ENCODE measurements at regions not wholly inside any gene's neighbourhood (a gene's known extent, or its start where the extent isn't known, plus 50 kb on each side); places are given as distances from the start of the nearest gene placed in this dataset.

GRCh38 chr6:114430534-114431124, 87.8 kb upstream of the HS3ST5 start:
- Histone ChIP-seq H3K9me3 (ENCODE audit: control insufficient read depth, insufficient read depth, low read length) (peaks cover 1% of the 10 kb centered on the region; the same call in 1 of the 2 replicates), H3K4me1 (ENCODE audit: control insufficient read depth, low read length) (no peaks in the 10 kb centered on the region), H3F3A (ENCODE audit: control insufficient read depth, insufficient read depth) (no peaks in the 10 kb centered on the region), H3K9me2 (replicated peaks; ENCODE audit: control insufficient read depth, low read length) (no peaks in the 10 kb centered on the region), H3K4me3 (ENCODE audit: low read length) (no peak overlapping the region), H3K4me2 (ENCODE audit: low read length) (no peak overlapping the region), H4K20me1 (ENCODE audit: control insufficient read depth, insufficient read depth, low read depth, low read length) (no peaks in the 10 kb centered on the region), H3K27me3 (ENCODE audit: control insufficient read depth, low read length) (no peaks in the 10 kb centered on the region), H3K27ac (ENCODE audit: low read depth, low read length) (no peak overlapping the region), H3K36me3 (ENCODE audit: control insufficient read depth, low read length) (no peaks in the 10 kb centered on the region), H3K79me2 (ENCODE audit: control insufficient read depth, low read length) (no peaks in the 10 kb centered on the region)
- no peak for TF ChIP-seq EZH2phosphoT487 (IDR thresholded peaks at IDR 0.05; ENCODE audit: borderline replicate concordance, low read length)
- TF ChIP-seq CTCF (IDR thresholded peaks at IDR 0.05; ENCODE audit: low read depth, low read length, poor library complexity, severe bottlenecking), result no peak

- H3K4me1 ChIP-seq (ENCODE audit: control insufficient read depth, low read length), result no peaks in the 10 kb centered on the region
- H3K27me3 ChIP-seq (ENCODE audit: control insufficient read depth, low read length), result no peaks in the 10 kb centered on the region
- no peaks in the 10 kb centered on the region for H3K9me3 ChIP-seq (ENCODE audit: control insufficient read depth, insufficient read depth, low read length)
- H4K20me1 ChIP-seq (ENCODE audit: control insufficient read depth, insufficient read depth, low read depth, low read length), result no peaks in the 10 kb centered on the region
- H3F3A ChIP-seq (ENCODE audit: control insufficient read depth, insufficient read depth), result no peaks in the 10 kb centered on the region
- no peaks in the 10 kb centered on the region for H3K36me3 ChIP-seq (ENCODE audit: control insufficient read depth, low read length)
- no peak for TF ChIP-seq CTCF (IDR thresholded peaks at IDR 0.05; ENCODE audit: low read depth, low read length, poor library complexity, severe bottlenecking)
- no peak for TF ChIP-seq EZH2phosphoT487 (IDR thresholded peaks at IDR 0.05; ENCODE audit: borderline replicate concordance, low read length)
- H3K27ac ChIP-seq (ENCODE audit: low read depth, low read length), result no peak overlapping the region
- H3K9me2 ChIP-seq (replicated peaks; ENCODE audit: control insufficient read depth, low read length), result no peaks in the 10 kb centered on the region
- H3K79me2 ChIP-seq (ENCODE audit: control insufficient read depth, low read length), result no peaks in the 10 kb centered on the region
- no peak overlapping the region for H3K4me3 ChIP-seq (ENCODE audit: low read length)
- H3K4me2 ChIP-seq (ENCODE audit: low read length), result no peak overlapping the region
Observed at GRCh38 chr6:114428341-114428740, 85.5 kb upstream of the HS3ST5 start.

- no peak for TF ChIP-seq CTCF (IDR thresholded peaks at IDR 0.05; ENCODE audit: low read depth, low read length, poor library complexity, severe bottlenecking)
- TF ChIP-seq EZH2phosphoT487 (IDR thresholded peaks at IDR 0.05; ENCODE audit: borderline replicate concordance, low read length), result no peak
- Histone ChIP-seq H3K4me1 (ENCODE audit: control insufficient read depth, low read length) (no peaks in the 10 kb centered on the region), H3K9me3 (ENCODE audit: control insufficient read depth, insufficient read depth, low read length) (no peaks in the 10 kb centered on the region), H3K9me2 (replicated peaks; ENCODE audit: control insufficient read depth, low read length) (no peaks in the 10 kb centered on the region), H3F3A (ENCODE audit: control insufficient read depth, insufficient read depth) (no peaks in the 10 kb centered on the region), H3K27ac (ENCODE audit: low read depth, low read length) (no peak overlapping the region), H3K4me2 (ENCODE audit: low read length) (no peak overlapping the region), H3K27me3 (ENCODE audit: control insufficient read depth, low read length) (no peaks in the 10 kb centered on the region), H3K79me2 (ENCODE audit: control insufficient read depth, low read length) (no peaks in the 10 kb centered on the region), H3K4me3 (ENCODE audit: low read length) (no peak overlapping the region), H3K36me3 (ENCODE audit: control insufficient read depth, low read length) (no peaks in the 10 kb centered on the region), H4K20me1 (ENCODE audit: control insufficient read depth, insufficient read depth, low read depth, low read length) (no peaks in the 10 kb centered on the region)
Observed at GRCh38 chr6:114421199-114421598, 78.4 kb upstream of the HS3ST5 start.
